ENCODE measurements at regions not wholly inside any gene's neighbourhood (a gene's known extent, or its start where the extent isn't known, plus 50 kb on each side); places are given as distances from the start of the nearest gene placed in this dataset.

- Histone ChIP-seq H3K4me1 (ENCODE audit: insufficient read depth, poor library complexity, severe bottlenecking) (no peaks in the 10 kb centered on the region), H3K4me3 (ENCODE audit: severe bottlenecking) (no peak overlapping the region), H3K27ac (ENCODE audit: poor library complexity, severe bottlenecking) (no peak overlapping the region), H3K36me3 (ENCODE audit: low read depth) (no peaks in the 10 kb centered on the region), H3K27me3 (ENCODE audit: insufficient read depth, poor library complexity, severe bottlenecking) (no peaks in the 10 kb centered on the region), H3K9me3 (ENCODE audit: severe bottlenecking) (peaks cover 2% of the 10 kb centered on the region)
- DNase-seq (ENCODE audit: low spot score) = no peak
- no peak for TF ChIP-seq CTCF (IDR thresholded peaks at IDR 0.05; ENCODE audit: poor library complexity, severe bottlenecking)
- no peak for ATAC-seq (ENCODE audit: low read depth)
Measured at GRCh38 chr3:19652336-19652735, 281.7 kb downstream of the EFHB start.

GRCh38 chr3:19645093-19645492, 288.9 kb downstream of the EFHB start:
- DNase-seq (ENCODE audit: low spot score) (no peak), ATAC-seq (ENCODE audit: low read depth) (no peak)
- Histone ChIP-seq H3K36me3 (ENCODE audit: low read depth) (no peaks in the 10 kb centered on the region), H3K9me3 (ENCODE audit: severe bottlenecking) (no peaks in the 10 kb centered on the region), H3K27ac (ENCODE audit: poor library complexity, severe bottlenecking) (no peak overlapping the region), H3K27me3 (ENCODE audit: insufficient read depth, poor library complexity, severe bottlenecking) (no peaks in the 10 kb centered on the region), H3K4me1 (ENCODE audit: insufficient read depth, poor library complexity, severe bottlenecking) (no peaks in the 10 kb centered on the region), H3K4me3 (ENCODE audit: severe bottlenecking) (no peak overlapping the region)
- no peak for TF ChIP-seq CTCF (IDR thresholded peaks at IDR 0.05; ENCODE audit: poor library complexity, severe bottlenecking)

- no peaks in the 10 kb centered on the region for H3K9me3 ChIP-seq (ENCODE audit: severe bottlenecking)
- no peaks in the 10 kb centered on the region for H3K36me3 ChIP-seq (ENCODE audit: low read depth)
- H3K4me3 ChIP-seq (ENCODE audit: severe bottlenecking) = no peak overlapping the region
- H3K27ac ChIP-seq (ENCODE audit: poor library complexity, severe bottlenecking) = no peak overlapping the region
- no peaks in the 10 kb centered on the region for H3K27me3 ChIP-seq (ENCODE audit: insufficient read depth, poor library complexity, severe bottlenecking)
- H3K4me1 ChIP-seq (ENCODE audit: insufficient read depth, poor library complexity, severe bottlenecking) = no peaks in the 10 kb centered on the region
- TF ChIP-seq CTCF (IDR thresholded peaks at IDR 0.05; ENCODE audit: poor library complexity, severe bottlenecking) = no peak
- no peak for DNase-seq (ENCODE audit: low spot score)
- ATAC-seq (ENCODE audit: low read depth) = no peak
Measured at GRCh38 chr3:19644405-19644804, 289.6 kb downstream of the EFHB start.

- ATAC-seq (ENCODE audit: low read depth) = no peak
- no peak for TF ChIP-seq CTCF (IDR thresholded peaks at IDR 0.05; ENCODE audit: poor library complexity, severe bottlenecking)
Measured at GRCh38 chr3:19641408-19641807, 292.6 kb downstream of the EFHB start.

DNA sequence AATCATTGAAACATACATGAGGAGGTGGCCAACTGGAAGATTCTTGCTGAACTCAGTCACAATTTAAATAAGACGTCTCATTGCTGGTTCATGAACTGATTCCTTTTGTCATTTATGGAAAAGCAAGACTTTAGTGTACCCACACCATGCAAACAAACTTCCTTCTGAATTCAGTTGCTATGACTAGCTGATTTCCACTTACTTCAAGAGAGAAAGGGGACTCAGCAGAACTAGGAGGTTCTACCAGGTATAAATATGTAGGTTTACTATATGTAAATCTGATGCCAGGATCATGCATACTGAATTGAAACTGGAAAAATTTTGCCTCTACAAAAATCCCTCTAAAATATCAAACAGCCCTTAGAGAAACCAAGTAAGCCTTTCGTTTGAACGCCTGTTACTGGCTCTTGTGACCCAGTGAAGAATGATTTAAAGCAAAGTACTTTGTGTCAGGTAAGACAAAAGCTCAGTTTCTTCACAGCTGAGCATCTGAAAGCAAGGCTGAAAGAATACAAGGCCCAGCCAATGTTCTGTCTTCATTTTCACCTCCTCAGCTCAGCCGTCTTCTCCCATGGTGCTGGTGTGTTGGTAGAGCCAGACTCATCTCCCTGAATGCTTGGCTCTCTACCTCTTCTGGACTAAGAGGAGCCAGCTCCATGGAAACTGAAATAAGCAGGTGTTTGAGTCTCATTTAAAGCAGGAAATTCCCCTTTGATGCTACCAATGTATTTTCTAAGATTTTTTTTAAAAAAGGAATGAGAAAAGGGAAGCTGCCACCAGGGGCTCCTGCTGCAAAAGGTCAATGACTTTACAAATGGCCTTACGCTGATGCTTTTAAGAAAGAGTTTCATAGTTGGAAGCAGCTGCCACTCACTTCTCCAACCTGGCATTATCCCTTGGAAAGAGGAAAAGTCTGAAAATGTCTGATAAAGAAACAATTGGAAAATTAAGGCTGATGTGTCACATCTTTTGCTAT, 301.6 kb downstream of the EFHB start:
- Histone ChIP-seq H3K4me1 (ENCODE audit: insufficient read depth, poor library complexity, severe bottlenecking) (no peaks in the 10 kb centered on the region), H3K27me3 (ENCODE audit: insufficient read depth, poor library complexity, severe bottlenecking) (no peaks in the 10 kb centered on the region), H3K36me3 (ENCODE audit: low read depth) (no peaks in the 10 kb centered on the region), H3K4me3 (ENCODE audit: severe bottlenecking) (no peak overlapping the region), H3K9me3 (ENCODE audit: severe bottlenecking) (no peaks in the 10 kb centered on the region), H3K27ac (ENCODE audit: poor library complexity, severe bottlenecking) (no peak overlapping the region)
- ATAC-seq (ENCODE audit: low read depth) (no peak), DNase-seq (ENCODE audit: low spot score) (no peak)
- TF ChIP-seq CTCF (IDR thresholded peaks at IDR 0.05; ENCODE audit: poor library complexity, severe bottlenecking) = no peak

More at GRCh38 chr3:19641408-19641807, 292.6 kb downstream of the EFHB start:
- H3K36me3 ChIP-seq (ENCODE audit: low read depth) = no peaks in the 10 kb centered on the region
- no peaks in the 10 kb centered on the region for H3K27me3 ChIP-seq (ENCODE audit: insufficient read depth, poor library complexity, severe bottlenecking)
- H3K9me3 ChIP-seq (ENCODE audit: severe bottlenecking) = no peaks in the 10 kb centered on the region
- H3K4me1 ChIP-seq (ENCODE audit: insufficient read depth, poor library complexity, severe bottlenecking) = no peaks in the 10 kb centered on the region
- no peak for DNase-seq (ENCODE audit: low spot score)
- no peak overlapping the region for H3K4me3 ChIP-seq (ENCODE audit: severe bottlenecking)
- H3K27ac ChIP-seq (ENCODE audit: poor library complexity, severe bottlenecking) = no peak overlapping the region
